ENCODE measurements at regions not wholly inside any gene's neighbourhood (a gene's known extent, or its start where the extent isn't known, plus 50 kb on each side); places are given as distances from the start of the nearest gene placed in this dataset.

DNA sequence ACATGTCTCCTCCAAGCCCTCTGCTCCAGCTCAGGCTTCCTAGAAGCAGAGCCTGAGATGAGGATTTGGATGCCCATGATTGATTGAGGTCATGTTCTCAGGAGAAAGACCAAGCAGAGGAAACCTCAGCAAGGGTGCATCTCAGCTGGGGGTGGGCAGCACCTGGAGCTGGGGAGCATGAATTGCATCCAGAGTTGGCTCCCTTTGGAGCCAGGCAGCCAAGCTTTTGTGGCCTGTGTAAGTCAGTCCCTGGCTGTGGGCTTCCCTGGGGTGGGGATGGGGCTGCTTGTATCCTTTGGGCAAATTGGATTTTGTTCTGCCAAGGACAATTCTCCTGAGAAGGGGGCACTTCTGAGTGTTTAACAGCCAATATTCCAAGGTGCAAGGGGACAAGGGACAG is 91.5 kb upstream of the WASF3 start:
- Histone ChIP-seq H3K36me3 (replicated peaks in 1 of 2; ENCODE audit: control insufficient read depth in 1 of 2, insufficient read depth in 2 of 2, low read length in 1 of 2) (no peaks in the 10 kb centered on the region), H3K9me3 (no peaks in the 10 kb centered on the region), H3F3A (replicated peaks; ENCODE audit: insufficient read depth) (no peaks in the 10 kb centered on the region), H3K4me3 (ENCODE audit: low read depth in 2 of 2, low read length in 1 of 2) (no peak overlapping the region), H3K27ac (ENCODE audit: low read depth in 2 of 2, low read length in 1 of 2) (no peak overlapping the region), H3K9me2 (no peaks in the 10 kb centered on the region), H3K79me2 (ENCODE audit: insufficient read depth) (no peaks in the 10 kb centered on the region), H3K4me1 (ENCODE audit: control insufficient read depth in 1 of 2, insufficient read depth in 2 of 2, low read depth in 1 of 2, low read length in 1 of 2) (no peaks in the 10 kb centered on the region), H2AFZ (ENCODE audit: low read depth) (no peak overlapping the region), H4K20me1 (ENCODE audit: insufficient read depth) (no peaks in the 10 kb centered on the region), H3K9ac (no peak overlapping the region), H3K4me2 (no peak overlapping the region), H3K27me3 (ENCODE audit: insufficient read depth) (no peaks in the 10 kb centered on the region)
- CTCF ChIA-PET, result interaction anchor here (1.1 kb wide), 1 partner anchor 10 kb away, joined by 3 read pairs; no protein-coding TSS in a partner anchor
- POLR2A ChIA-PET, result no interaction called here
- no peak for TF ChIP-seq GATA2 (CRISPR knock-in tag; IDR thresholded peaks at IDR 0.05)
- TF ChIP-seq EP300 (IDR thresholded peaks at IDR 0.05; ENCODE audit: borderline replicate concordance in 1 of 2, low read depth in 1 of 2, low read length in 1 of 2), result no peak
- TF ChIP-seq MEF2A (IDR thresholded peaks at IDR 0.05; ENCODE audit: borderline replicate concordance, low read depth), result no peak
- TF ChIP-seq, protein P1, sequence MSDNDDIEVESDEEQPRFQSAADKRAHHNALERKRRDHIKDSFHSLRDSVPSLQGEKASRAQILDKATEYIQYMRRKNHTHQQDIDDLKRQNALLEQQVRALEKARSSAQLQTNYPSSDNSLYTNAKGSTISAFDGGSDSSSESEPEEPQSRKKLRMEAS (IDR thresholded peaks at IDR 0.05; ENCODE audit: low read depth), result no peak
- TF ChIP-seq, protein P2, sequence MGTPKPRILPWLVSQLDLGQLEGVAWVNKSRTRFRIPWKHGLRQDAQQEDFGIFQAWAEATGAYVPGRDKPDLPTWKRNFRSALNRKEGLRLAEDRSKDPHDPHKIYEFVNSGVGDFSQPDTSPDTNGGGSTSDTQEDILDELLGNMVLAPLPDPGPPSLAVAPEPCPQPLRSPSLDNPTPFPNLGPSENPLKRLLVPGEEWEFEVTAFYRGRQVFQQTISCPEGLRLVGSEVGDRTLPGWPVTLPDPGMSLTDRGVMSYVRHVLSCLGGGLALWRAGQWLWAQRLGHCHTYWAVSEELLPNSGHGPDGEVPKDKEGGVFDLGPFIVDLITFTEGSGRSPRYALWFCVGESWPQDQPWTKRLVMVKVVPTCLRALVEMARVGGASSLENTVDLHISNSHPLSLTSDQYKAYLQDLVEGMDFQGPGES (IDR thresholded peaks at IDR 0.05; ENCODE audit: low read depth, low read length), result no peak
- TF ChIP-seq JUND (IDR thresholded peaks at IDR 0.05), result no peak
- no peak for DNase-seq

DNA sequence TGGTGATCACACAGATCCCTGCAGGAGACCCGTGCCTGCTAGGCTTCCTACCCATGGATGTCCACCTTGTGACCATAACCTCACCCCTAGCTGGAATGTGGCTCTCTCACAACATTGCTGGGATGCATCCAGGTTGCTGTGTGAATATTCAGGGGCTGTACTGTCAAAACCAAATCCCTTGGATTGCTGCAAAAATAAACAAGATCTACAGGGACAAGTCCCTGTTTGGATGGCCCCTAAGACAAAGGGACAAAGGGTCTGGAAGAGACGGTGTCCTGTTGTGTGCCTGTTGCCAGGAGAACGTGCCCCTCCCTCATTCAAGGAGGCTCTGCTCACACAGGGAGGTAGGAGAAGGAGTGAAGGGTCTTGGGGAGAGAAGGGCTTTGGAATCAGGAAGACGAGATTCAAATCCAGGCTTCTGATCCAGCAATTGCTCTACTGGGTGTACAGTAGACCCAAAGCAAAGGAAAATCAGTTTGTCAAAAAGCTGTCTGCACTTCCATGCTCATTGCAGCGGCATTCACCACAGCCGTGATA is 89.2 kb upstream of the WASF3 start:
- Histone ChIP-seq H4K20me1 (ENCODE audit: insufficient read depth) (no peaks in the 10 kb centered on the region), H3K36me3 (replicated peaks in 1 of 2; ENCODE audit: control insufficient read depth in 1 of 2, insufficient read depth in 2 of 2, low read length in 1 of 2) (no peaks in the 10 kb centered on the region), H3F3A (replicated peaks; ENCODE audit: insufficient read depth) (no peaks in the 10 kb centered on the region), H3K27me3 (ENCODE audit: insufficient read depth) (no peaks in the 10 kb centered on the region), H2AFZ (ENCODE audit: low read depth) (no peak overlapping the region), H3K79me2 (ENCODE audit: insufficient read depth) (no peaks in the 10 kb centered on the region), H3K4me1 (ENCODE audit: control insufficient read depth in 1 of 2, insufficient read depth in 2 of 2, low read depth in 1 of 2, low read length in 1 of 2) (no peaks in the 10 kb centered on the region), H3K4me3 (ENCODE audit: low read depth in 2 of 2, low read length in 1 of 2) (no peak overlapping the region), H3K27ac (ENCODE audit: low read depth in 2 of 2, low read length in 1 of 2) (no peak overlapping the region), H3K9me3 (no peaks in the 10 kb centered on the region), H3K4me2 (no peak overlapping the region), H3K9me2 (no peaks in the 10 kb centered on the region), H3K9ac (no peak overlapping the region)
- POLR2A ChIA-PET, result no interaction called here
- TF ChIP-seq CHD2 (IDR thresholded peaks at IDR 0.05; ENCODE audit: low read length, partially characterized antibody), result no peak
- no peak for TF ChIP-seq SIN3A (IDR thresholded peaks at IDR 0.05; ENCODE audit: borderline replicate concordance, low read depth, low read length)
- TF ChIP-seq, protein P1 (IDR thresholded peaks at IDR 0.05; ENCODE audit: low read depth), result no peak
- no peak for TF ChIP-seq MXI1 (IDR thresholded peaks at IDR 0.05; ENCODE audit: low read depth, low read length)
- no peak for TF ChIP-seq TCF12 (IDR thresholded peaks at IDR 0.05)
- WGBS (ENCODE audit: low lambda C conversion rate), result 42% methylated on average over 6 of the region's 6 CpGs
- DNase-seq, result no peak
- CTCF ChIA-PET, result interaction anchor here (1.6 kb wide), 1 partner anchor 230 kb away, joined by 5 read pairs; no protein-coding TSS in a partner anchor

DNA sequence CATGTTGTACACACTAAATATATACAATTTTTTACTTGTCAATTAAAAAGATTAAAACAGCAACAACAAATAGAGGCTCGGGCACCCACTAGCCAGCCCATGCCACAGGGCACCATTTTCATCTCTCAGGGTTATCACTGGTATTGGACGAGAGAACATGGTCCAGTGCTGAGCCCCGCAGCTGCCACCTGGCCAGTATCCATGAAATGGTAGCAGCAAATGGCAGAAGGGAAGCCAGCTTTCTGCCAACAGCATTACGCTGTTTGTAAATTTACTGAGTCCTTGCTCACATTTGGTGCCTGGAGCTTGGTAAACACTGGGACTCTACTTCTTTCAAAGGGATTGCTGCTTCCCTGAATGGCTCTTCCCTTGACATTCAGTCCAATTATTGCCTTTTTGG is 87.9 kb upstream of the WASF3 start:
- Histone ChIP-seq H3K4me3 (ENCODE audit: low read depth in 2 of 2, low read length in 1 of 2) (no peak overlapping the region), H3K27me3 (ENCODE audit: insufficient read depth) (no peaks in the 10 kb centered on the region), H3K9me2 (no peaks in the 10 kb centered on the region), H3F3A (replicated peaks; ENCODE audit: insufficient read depth) (no peaks in the 10 kb centered on the region), H3K4me1 (ENCODE audit: control insufficient read depth in 1 of 2, insufficient read depth in 2 of 2, low read depth in 1 of 2, low read length in 1 of 2) (no peaks in the 10 kb centered on the region), H3K4me2 (no peak overlapping the region), H3K9me3 (no peaks in the 10 kb centered on the region), H3K9ac (no peak overlapping the region), H3K79me2 (ENCODE audit: insufficient read depth) (no peaks in the 10 kb centered on the region), H4K20me1 (ENCODE audit: insufficient read depth) (no peaks in the 10 kb centered on the region), H2AFZ (ENCODE audit: low read depth) (no peak overlapping the region), H3K36me3 (replicated peaks in 1 of 2; ENCODE audit: control insufficient read depth in 1 of 2, insufficient read depth in 2 of 2, low read length in 1 of 2) (no peaks in the 10 kb centered on the region), H3K27ac (ENCODE audit: low read depth in 2 of 2, low read length in 1 of 2) (no peak overlapping the region)
- 52% methylated on average over 4 of the region's 4 CpGs for WGBS (ENCODE audit: low lambda C conversion rate)
- ChIA-PET POLR2A (no interaction called here), CTCF (interaction anchor here (0.8 to 2.0 kb wide), 5 partner anchors 14 to 285 kb away, joined by 3 to 5 read pairs (median 4); no protein-coding TSS in a partner anchor)
- no peak for DNase-seq
- TF ChIP-seq, protein P3, sequence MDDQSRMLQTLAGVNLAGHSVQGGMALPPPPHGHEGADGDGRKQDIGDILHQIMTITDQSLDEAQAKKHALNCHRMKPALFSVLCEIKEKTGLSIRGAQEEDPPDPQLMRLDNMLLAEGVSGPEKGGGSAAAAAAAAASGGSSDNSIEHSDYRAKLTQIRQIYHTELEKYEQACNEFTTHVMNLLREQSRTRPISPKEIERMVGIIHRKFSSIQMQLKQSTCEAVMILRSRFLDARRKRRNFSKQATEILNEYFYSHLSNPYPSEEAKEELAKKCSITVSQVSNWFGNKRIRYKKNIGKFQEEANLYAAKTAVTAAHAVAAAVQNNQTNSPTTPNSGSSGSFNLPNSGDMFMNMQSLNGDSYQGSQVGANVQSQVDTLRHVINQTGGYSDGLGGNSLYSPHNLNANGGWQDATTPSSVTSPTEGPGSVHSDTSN (IDR thresholded peaks at IDR 0.05), result no peak
- TF ChIP-seq, protein P2 (IDR thresholded peaks at IDR 0.05; ENCODE audit: low read depth, low read length), result no peak
- TF ChIP-seq CHD2 (IDR thresholded peaks at IDR 0.05; ENCODE audit: low read length, partially characterized antibody), result no peak
- no peak for TF ChIP-seq NFIC (IDR thresholded peaks at IDR 0.05; ENCODE audit: borderline replicate concordance)
- TF ChIP-seq JUND (IDR thresholded peaks at IDR 0.05), result no peak
- no peak for TF ChIP-seq SMC3 (IDR thresholded peaks at IDR 0.05; ENCODE audit: low read depth, low read length)
- TF ChIP-seq, protein P1 (IDR thresholded peaks at IDR 0.05; ENCODE audit: low read depth), result no peak
- TF ChIP-seq, protein P4, sequence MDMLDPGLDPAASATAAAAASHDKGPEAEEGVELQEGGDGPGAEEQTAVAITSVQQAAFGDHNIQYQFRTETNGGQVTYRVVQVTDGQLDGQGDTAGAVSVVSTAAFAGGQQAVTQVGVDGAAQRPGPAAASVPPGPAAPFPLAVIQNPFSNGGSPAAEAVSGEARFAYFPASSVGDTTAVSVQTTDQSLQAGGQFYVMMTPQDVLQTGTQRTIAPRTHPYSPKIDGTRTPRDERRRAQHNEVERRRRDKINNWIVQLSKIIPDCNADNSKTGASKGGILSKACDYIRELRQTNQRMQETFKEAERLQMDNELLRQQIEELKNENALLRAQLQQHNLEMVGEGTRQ (IDR thresholded peaks at IDR 0.05; ENCODE audit: borderline replicate concordance, low read depth, low read length), result no peak
- no peak for TF ChIP-seq RFX5 (IDR thresholded peaks at IDR 0.05; ENCODE audit: low read length)
- no peak for TF ChIP-seq NRF1 (IDR thresholded peaks at IDR 0.05; ENCODE audit: low read depth, low read length)

Data from SK-N-SH (cell line).